Renal pelvis (tissue), 1 donor: ENCODE measurements at regions not wholly inside any gene's neighbourhood (a gene's known extent, or its start where the extent isn't known, plus 50 kb on each side); places are given as distances from the start of the nearest gene placed in this dataset.

ENCODE experiments used
- DNase-seq: peaks from one replicate; pipeline ENCODE4 v3.0.0-alpha.2; 2013

GRCh38 chr5:24714746-24715145 lies 70.0 kb upstream of the CDH10 start:
- DNase-seq, result no peak

GRCh38 chr5:24712947-24713346 lies 68.2 kb upstream of the CDH10 start:
- DNase-seq, result no peak

GRCh38 chr5:24712047-24712446 lies 67.3 kb upstream of the CDH10 start:
- DNase-seq, result no peak

- DNase-seq, result no peak
Measured at GRCh38 chr5:24703934-24704333, 59.2 kb upstream of the CDH10 start.
